Chondrocyte (in vitro differentiated cells): ENCODE measurements at regions not wholly inside any gene's neighbourhood (a gene's known extent, or its start where the extent isn't known, plus 50 kb on each side); places are given as distances from the start of the nearest gene placed in this dataset.

Experiments
- DNase-seq: peaks from one replicate; pipeline ENCODE4 v3.0.0; 2021; ENCODE audit warnings: mixed read lengths, low spot score
- H3K27ac Mint-ChIP-seq: one replicate; pipeline ENCODE4 v1.8.0; 2021; ENCODE audit warnings: mild to moderate bottlenecking, moderate library complexity, mixed read lengths; ENCODE audit not compliant: unreplicated experiment
- H3K27me3 Mint-ChIP-seq: 2 replicates; pipeline ENCODE4 v1.8.0; 2021; ENCODE audit warnings: low read depth, mixed read lengths
- H3K36me3 Mint-ChIP-seq: 2 replicates; pipeline ENCODE4 v1.8.0; 2021; ENCODE audit warnings: low read depth, mixed read lengths
- H3K4me1 Mint-ChIP-seq: 2 replicates; pipeline ENCODE4 v1.8.0; 2021; ENCODE audit warnings: low read depth, mild to moderate bottlenecking, mixed read lengths
- H3K4me3 Mint-ChIP-seq: one replicate; pipeline ENCODE4 v1.8.0; 2021; ENCODE audit warnings: mild to moderate bottlenecking, moderate library complexity, mixed read lengths; ENCODE audit not compliant: unreplicated experiment
- H3K9me3 Mint-ChIP-seq: 2 replicates; pipeline ENCODE4 v1.8.0; 2021; ENCODE audit warnings: low read depth, mixed read lengths
- TF ChIP-seq, protein P1 (sequence below): fragments of 200-600 bp; sonication (generic); IDR thresholded peaks from 2 replicates; pipeline ENCODE4 v1.5.0; 2021; ENCODE audit warnings: antibody characterized with exemption, mild to moderate bottlenecking, moderate library complexity

DNA sequence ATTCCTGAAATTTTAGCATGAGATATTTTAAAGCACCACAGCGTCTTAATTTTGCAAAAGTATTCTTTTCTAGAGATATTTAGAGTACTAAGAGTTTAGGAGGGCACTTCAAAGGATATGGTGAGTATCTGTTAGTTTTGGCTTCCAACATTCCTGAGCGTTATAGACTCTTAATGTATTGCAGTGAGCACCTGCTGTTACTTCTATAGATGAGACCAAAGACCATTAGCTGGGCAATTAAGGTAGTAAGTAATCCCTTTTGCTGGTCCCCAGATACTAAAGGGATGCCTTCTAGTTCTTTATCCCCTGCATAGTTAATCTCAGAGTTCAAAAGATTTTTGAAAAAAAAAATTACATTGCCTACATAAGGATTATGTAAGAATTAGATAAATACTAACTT lies 975.6 kb downstream of the GALC start:
- no peak for DNase-seq
- Mint-ChIP-seq H3K27me3 (no peaks in the 10 kb centered on the region), H3K4me1 (peaks cover 7% of the 10 kb centered on the region), H3K36me3 (peaks cover 2% of the 10 kb centered on the region), H3K4me3 (no peak overlapping the region), H3K9me3 (peaks cover 7% of the 10 kb centered on the region), H3K27ac (no peak overlapping the region)
- TF ChIP-seq, protein P1, sequence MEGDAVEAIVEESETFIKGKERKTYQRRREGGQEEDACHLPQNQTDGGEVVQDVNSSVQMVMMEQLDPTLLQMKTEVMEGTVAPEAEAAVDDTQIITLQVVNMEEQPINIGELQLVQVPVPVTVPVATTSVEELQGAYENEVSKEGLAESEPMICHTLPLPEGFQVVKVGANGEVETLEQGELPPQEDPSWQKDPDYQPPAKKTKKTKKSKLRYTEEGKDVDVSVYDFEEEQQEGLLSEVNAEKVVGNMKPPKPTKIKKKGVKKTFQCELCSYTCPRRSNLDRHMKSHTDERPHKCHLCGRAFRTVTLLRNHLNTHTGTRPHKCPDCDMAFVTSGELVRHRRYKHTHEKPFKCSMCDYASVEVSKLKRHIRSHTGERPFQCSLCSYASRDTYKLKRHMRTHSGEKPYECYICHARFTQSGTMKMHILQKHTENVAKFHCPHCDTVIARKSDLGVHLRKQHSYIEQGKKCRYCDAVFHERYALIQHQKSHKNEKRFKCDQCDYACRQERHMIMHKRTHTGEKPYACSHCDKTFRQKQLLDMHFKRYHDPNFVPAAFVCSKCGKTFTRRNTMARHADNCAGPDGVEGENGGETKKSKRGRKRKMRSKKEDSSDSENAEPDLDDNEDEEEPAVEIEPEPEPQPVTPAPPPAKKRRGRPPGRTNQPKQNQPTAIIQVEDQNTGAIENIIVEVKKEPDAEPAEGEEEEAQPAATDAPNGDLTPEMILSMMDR = no peak

- peaks cover 7% of the 10 kb centered on the region for H3K4me1 Mint-ChIP-seq
- H3K36me3 Mint-ChIP-seq = no peaks in the 10 kb centered on the region
- no peak overlapping the region for H3K4me3 Mint-ChIP-seq
- DNase-seq = no peak
- no peak overlapping the region for H3K27ac Mint-ChIP-seq
- TF ChIP-seq, protein P1 = no peak
- H3K27me3 Mint-ChIP-seq = no peaks in the 10 kb centered on the region
- H3K9me3 Mint-ChIP-seq = no peaks in the 10 kb centered on the region
These were observed 978.1 kb downstream of the GALC start for GRCh38 chr14:87014856-87015255.

- TF ChIP-seq, protein P1 = no peak
- Mint-ChIP-seq H3K4me3 (no peak overlapping the region), H3K9me3 (no peaks in the 10 kb centered on the region), H3K36me3 (no peaks in the 10 kb centered on the region), H3K4me1 (peaks cover 7% of the 10 kb centered on the region), H3K27me3 (no peaks in the 10 kb centered on the region), H3K27ac (no peak overlapping the region)
- no peak for DNase-seq
These were observed 979.4 kb downstream of the GALC start for GRCh38 chr14:87013583-87013982.

- TF ChIP-seq, protein P1 = no peak
- H3K9me3 Mint-ChIP-seq = peaks cover 11% of the 10 kb centered on the region
- H3K4me3 Mint-ChIP-seq = no peak overlapping the region
- no peaks in the 10 kb centered on the region for H3K36me3 Mint-ChIP-seq
- H3K27ac Mint-ChIP-seq = no peak overlapping the region
- no peaks in the 10 kb centered on the region for H3K27me3 Mint-ChIP-seq
- H3K4me1 Mint-ChIP-seq = peaks cover 9% of the 10 kb centered on the region
- no peak for DNase-seq
These were observed 984.0 kb downstream of the GALC start for GRCh38 chr14:87008965-87009364.

GRCh38 chr14:87005280-87005679 lies 987.7 kb downstream of the GALC start:
- Mint-ChIP-seq H3K27ac (no peak overlapping the region), H3K4me1 (peaks cover 3% of the 10 kb centered on the region), H3K27me3 (no peaks in the 10 kb centered on the region), H3K4me3 (no peak overlapping the region), H3K9me3 (peaks cover 11% of the 10 kb centered on the region), H3K36me3 (no peaks in the 10 kb centered on the region)
- no peak for DNase-seq
- TF ChIP-seq, protein P1 = no peak
